ENCODE measurements at regions not wholly inside any gene's neighbourhood (a gene's known extent, or its start where the extent isn't known, plus 50 kb on each side); places are given as distances from the start of the nearest gene placed in this dataset.

DNA sequence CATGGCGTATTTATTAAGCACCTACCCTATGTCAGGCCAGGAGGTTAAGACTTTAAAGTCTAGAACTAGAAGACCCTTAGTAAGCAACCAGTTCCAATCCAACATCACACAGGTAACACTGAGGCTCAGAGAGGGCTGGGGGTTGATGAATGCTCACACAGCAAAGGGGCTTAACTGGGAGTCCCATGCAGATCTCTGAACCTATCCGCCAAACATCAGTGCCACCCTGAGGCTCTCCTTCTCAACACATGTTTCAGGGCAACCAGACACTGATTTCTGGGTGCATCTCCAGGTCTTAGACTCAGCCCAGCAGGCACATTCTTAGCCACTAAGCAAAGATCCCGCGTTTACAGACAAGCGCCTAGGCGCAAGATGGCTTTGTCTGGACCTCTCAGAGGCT lies 92.0 kb upstream of the SLC6A11 start:
- TF ChIP-seq SMC3 (IDR thresholded peaks at IDR 0.05) (no peak), RARB (CRISPR knock-in tag; IDR thresholded peaks at IDR 0.05) (no peak)
- no peak for FAIRE-seq
- Histone ChIP-seq H3K4me3 (no peak overlapping the region), H3K4me1 (no peaks in the 10 kb centered on the region), H3K27ac (no peak overlapping the region), H3K4me2 (no peak overlapping the region), H3K9me3 (no peaks in the 10 kb centered on the region)
- no peak for DNase-seq (ENCODE audit: low read depth in 1 of 2, low spot score in 1 of 2)
- WGBS (ENCODE audit: missing lambda C conversion rate) = 64% methylated on average over 6 of the region's 6 CpGs
- no peak for ATAC-seq
- ChIA-PET POLR2A (no interaction called here), CTCF (interaction anchor here (5.4 kb wide), 1 partner anchor 16 kb away, joined by 31 read pairs; no protein-coding TSS in a partner anchor)

DNA sequence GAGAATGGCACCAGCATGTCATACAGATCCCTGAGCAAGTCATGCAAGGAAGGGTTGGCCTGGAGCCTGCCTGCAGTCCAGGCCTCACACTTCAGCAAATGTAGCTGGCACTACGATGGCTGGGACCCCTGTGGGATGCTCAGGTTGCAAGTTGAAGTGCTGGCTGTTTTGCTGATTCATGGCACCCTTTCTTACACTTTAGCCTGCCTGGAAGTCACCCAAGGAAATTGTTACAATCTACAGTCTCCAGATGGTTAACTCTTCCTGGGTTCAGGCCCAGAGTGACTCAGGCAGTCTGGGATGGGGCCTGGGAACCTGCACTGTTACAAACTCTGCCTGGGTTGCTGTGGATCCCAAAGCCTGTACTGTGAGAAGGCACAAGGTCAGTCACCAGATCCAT lies 91.0 kb upstream of the SLC6A11 start:
- ATAC-seq (no peak), DNase-seq (ENCODE audit: low read depth in 1 of 2, low spot score in 1 of 2) (no peak), FAIRE-seq (no peak)
- H3K27ac ChIP-seq = no peak overlapping the region
- H3K9me3 ChIP-seq = peaks cover 5% of the 10 kb centered on the region; the same call in 1 of the 3 replicates
- WGBS (ENCODE audit: missing lambda C conversion rate) = 0% methylated on average over 1 of the region's 1 CpG
- ChIA-PET CTCF (interaction anchor here (6.3 kb wide), 1 partner anchor 15 kb away, joined by 60 read pairs; no protein-coding TSS in a partner anchor), POLR2A (no interaction called here)
- no peak overlapping the region for H3K4me2 ChIP-seq
- no peak overlapping the region for H3K4me3 ChIP-seq
- no peaks in the 10 kb centered on the region for H3K4me1 ChIP-seq
- TF ChIP-seq SREBF2 (IDR thresholded peaks at IDR 0.05) (no peak), POLR2A (IDR thresholded peaks at IDR 0.05; ENCODE audit: low read length) (no peak), POLR2AphosphoS2 (conservative IDR thresholded peaks at IDR 0.05; ENCODE audit: low read length) (no peak), KDM5A (IDR thresholded peaks at IDR 0.05) (no peak)

- POLR2A ChIA-PET = no interaction called here
- H3K4me1 ChIP-seq = no peaks in the 10 kb centered on the region
- ATAC-seq (no peak), DNase-seq (ENCODE audit: low read depth in 1 of 2, low spot score in 1 of 2) (no peak), FAIRE-seq (no peak)
- CTCF ChIA-PET = interaction anchor here (0.9 to 6.3 kb wide), 2 partner anchors 10 to 14 kb away, joined by 3 to 60 read pairs; no protein-coding TSS in a partner anchor
- WGBS (ENCODE audit: missing lambda C conversion rate) = 14% methylated on average over 5 of the region's 5 CpGs
- H3K27ac ChIP-seq = no peak overlapping the region
- H3K9me3 ChIP-seq = peaks cover 5% of the 10 kb centered on the region; the same call in 1 of the 3 replicates
- H3K4me2 ChIP-seq = no peak overlapping the region
- H3K4me3 ChIP-seq = no peak overlapping the region
- TF ChIP-seq ESRRA (IDR thresholded peaks at IDR 0.05; ENCODE audit: borderline replicate concordance, low read length) = no peak
- no peak for TF ChIP-seq BCL3 (IDR thresholded peaks at IDR 0.05)
- TF ChIP-seq NPAS2 (CRISPR knock-in tag; IDR thresholded peaks at IDR 0.05; ENCODE audit: borderline replicate concordance) = no peak
- TF ChIP-seq SMC3 (IDR thresholded peaks at IDR 0.05) = no peak
- no peak for TF ChIP-seq CTCF (IDR thresholded peaks at IDR 0.05)
- TF ChIP-seq PHF8 (IDR thresholded peaks at IDR 0.05; ENCODE audit: borderline replicate concordance, low read depth) = no peak
- TF ChIP-seq EHF (CRISPR knock-in tag; IDR thresholded peaks at IDR 0.05) = no peak
- no peak for TF ChIP-seq POLR2A (IDR thresholded peaks at IDR 0.05; ENCODE audit: low read length)
Measured at GRCh38 chr3:10725846-10726245, 90.2 kb upstream of the SLC6A11 start.

DNA sequence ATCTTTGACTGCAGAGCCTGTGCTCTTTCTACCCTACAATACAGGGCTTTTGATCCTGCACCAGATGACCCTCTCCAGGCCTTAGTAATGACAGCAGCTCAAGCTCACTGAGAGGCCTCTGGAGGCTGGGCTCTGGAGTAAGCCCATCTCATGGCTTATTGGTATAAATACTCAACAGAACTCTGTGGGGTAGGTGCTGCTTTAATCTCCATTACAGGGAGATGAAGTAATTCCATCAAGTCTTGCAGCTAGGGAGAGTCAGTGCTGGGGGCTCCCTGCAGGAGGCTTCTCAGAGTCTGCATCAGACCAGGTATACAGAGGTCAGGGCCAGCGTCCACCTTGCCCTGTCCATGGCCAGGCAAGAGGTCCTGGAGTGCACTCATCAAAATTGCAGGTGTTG lies 89.2 kb upstream of the SLC6A11 start:
- Histone ChIP-seq H3K27ac (no peak overlapping the region), H3K9me3 (peaks cover 5% of the 10 kb centered on the region; the same call in 1 of the 3 replicates), H3K4me2 (no peak overlapping the region), H3K4me1 (no peaks in the 10 kb centered on the region), H3K4me3 (no peak overlapping the region)
- no peak for DNase-seq (ENCODE audit: low read depth in 1 of 2, low spot score in 1 of 2)
- ChIA-PET CTCF (interaction anchor here (6.3 kb wide), 1 partner anchor 13 kb away, joined by 60 read pairs; no protein-coding TSS in a partner anchor), POLR2A (no interaction called here)
- ATAC-seq = no peak
- no peak for FAIRE-seq
- 0% methylated on average over 1 of the region's 1 CpG for WGBS (ENCODE audit: missing lambda C conversion rate)
- TF ChIP-seq CHD2 (IDR thresholded peaks at IDR 0.05; ENCODE audit: low read length, partially characterized antibody) (no peak), NPAS2 (CRISPR knock-in tag; IDR thresholded peaks at IDR 0.05; ENCODE audit: borderline replicate concordance) (no peak), RARB (CRISPR knock-in tag; IDR thresholded peaks at IDR 0.05) (no peak), USF2 (IDR thresholded peaks at IDR 0.05) (no peak), HDAC2 (IDR thresholded peaks at IDR 0.05) (no peak), HOXB5 (CRISPR knock-in tag; IDR thresholded peaks at IDR 0.05) (no peak), MYC (IDR thresholded peaks at IDR 0.05; ENCODE audit: borderline replicate concordance, low read length) (no peak), MAFK (IDR thresholded peaks at IDR 0.05; ENCODE audit: partially characterized antibody) (no peak), HOXA7 (CRISPR knock-in tag; IDR thresholded peaks at IDR 0.05) (no peak), JUNB (IDR thresholded peaks at IDR 0.05) (no peak), CHD4 (IDR thresholded peaks at IDR 0.05; ENCODE audit: borderline replicate concordance) (no peak), ZNF302 (CRISPR knock-in tag; IDR thresholded peaks at IDR 0.05) (no peak), SMC3 (IDR thresholded peaks at IDR 0.05) (no peak), HMGXB4 (CRISPR knock-in tag; IDR thresholded peaks at IDR 0.05; ENCODE audit: borderline replicate concordance) (no peak), ZSCAN20 (CRISPR knock-in tag; IDR thresholded peaks at IDR 0.05) (no peak), KDM5A (IDR thresholded peaks at IDR 0.05) (no peak)
- TF ChIP-seq, protein P1, sequence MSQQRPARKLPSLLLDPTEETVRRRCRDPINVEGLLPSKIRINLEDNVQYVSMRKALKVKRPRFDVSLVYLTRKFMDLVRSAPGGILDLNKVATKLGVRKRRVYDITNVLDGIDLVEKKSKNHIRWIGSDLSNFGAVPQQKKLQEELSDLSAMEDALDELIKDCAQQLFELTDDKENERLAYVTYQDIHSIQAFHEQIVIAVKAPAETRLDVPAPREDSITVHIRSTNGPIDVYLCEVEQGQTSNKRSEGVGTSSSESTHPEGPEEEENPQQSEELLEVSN (IDR thresholded peaks at IDR 0.05; ENCODE audit: borderline replicate concordance, low read depth) = no peak
